Renal cortex interstitium (tissue), 11 donors: ENCODE measurements at regions not wholly inside any gene's neighbourhood (a gene's known extent, or its start where the extent isn't known, plus 50 kb on each side); places are given as distances from the start of the nearest gene placed in this dataset.

ENCODE experiments used
- DNase-seq, 11 donors: peaks; one replicate each; pipeline ENCODE4 v3.0.0-alpha.2; 2013; ENCODE audit warnings: low read depth in 9 of 11, low spot score in 4 of 11; ENCODE audit errors: extremely low read depth in 1 of 11

- DNase-seq, result no peak
Observed at GRCh38 chr6:139594333-139594965, 220.0 kb upstream of the CITED2 start.

DNA sequence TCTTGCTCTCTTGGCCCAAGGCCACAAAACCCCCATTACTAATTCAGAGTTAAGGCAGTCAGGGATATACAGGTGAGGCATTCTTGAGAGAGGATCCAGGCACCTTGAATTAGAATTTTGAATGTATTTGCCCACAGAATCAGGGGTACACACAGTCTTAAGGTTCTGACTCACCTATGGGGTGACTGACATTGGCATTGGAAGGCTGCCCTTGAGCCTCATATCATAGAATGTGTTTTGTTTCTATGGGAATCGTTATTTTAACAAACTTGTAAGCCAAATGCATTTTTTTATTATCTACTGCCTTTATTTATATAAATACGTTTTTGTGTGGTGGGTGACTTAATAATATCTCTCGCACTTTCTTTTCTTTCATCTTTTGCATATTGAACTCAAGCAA lies 218.6 kb upstream of the CITED2 start:
- no peak for DNase-seq

GRCh38 chr6:139592011-139592410 lies 217.6 kb upstream of the CITED2 start:
- no peak for DNase-seq

DNA sequence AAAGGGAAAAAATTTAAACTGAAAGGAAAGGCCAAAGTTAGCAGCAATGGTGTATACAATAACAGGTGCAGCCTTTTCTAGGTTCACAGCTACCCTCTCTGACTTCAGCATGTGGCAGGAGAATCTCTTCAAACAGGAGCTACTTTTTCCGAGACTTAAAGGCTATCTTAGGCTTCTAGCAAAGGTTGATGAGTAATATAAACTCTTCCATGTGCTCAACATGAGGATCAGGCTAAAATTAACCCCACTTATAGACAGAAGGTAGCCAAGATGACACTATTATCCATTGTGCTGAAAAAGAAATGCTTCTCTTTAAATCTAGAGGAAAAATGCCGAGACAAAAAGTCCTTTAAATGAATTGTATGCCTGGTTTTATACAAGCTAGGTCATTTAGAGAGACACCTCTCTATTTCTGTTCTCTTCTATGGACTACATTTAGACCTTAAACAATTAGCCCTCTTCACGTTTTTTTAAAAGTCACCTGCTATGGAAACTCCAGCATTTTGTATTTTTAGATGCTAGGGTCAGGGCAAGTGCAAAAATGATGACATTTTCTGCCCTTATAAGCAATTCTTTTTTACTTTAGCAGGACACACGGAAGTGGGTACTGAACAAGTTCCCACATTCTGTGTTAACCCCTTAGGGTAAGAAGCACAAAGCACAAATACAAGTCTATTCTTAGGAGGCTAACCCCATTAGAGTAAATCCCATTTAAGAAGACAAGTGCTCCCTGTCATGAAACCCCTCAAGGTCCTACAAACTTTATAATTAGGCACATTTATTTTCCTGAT lies 216.8 kb upstream of the CITED2 start:
- no peak for DNase-seq

DNA sequence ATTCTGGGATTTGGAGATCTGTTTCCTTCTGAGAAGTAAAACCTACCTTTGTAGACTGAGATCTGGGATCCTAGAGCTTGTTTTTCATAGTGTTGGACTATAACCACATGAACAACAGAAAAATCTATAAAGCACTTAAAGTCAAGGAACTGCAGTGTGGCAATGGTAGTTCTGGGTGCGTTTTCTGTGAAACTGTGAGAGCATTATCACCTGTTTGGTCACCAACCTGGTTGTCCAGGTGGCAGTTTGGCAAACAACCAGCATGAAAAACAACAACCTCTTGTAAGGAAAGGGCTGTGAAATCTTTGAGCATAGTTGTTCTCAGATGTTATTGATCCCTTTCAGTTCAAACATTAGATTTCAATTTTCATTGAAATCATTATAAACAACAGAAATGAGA lies 215.8 kb upstream of the CITED2 start:
- no peak for DNase-seq

DNA sequence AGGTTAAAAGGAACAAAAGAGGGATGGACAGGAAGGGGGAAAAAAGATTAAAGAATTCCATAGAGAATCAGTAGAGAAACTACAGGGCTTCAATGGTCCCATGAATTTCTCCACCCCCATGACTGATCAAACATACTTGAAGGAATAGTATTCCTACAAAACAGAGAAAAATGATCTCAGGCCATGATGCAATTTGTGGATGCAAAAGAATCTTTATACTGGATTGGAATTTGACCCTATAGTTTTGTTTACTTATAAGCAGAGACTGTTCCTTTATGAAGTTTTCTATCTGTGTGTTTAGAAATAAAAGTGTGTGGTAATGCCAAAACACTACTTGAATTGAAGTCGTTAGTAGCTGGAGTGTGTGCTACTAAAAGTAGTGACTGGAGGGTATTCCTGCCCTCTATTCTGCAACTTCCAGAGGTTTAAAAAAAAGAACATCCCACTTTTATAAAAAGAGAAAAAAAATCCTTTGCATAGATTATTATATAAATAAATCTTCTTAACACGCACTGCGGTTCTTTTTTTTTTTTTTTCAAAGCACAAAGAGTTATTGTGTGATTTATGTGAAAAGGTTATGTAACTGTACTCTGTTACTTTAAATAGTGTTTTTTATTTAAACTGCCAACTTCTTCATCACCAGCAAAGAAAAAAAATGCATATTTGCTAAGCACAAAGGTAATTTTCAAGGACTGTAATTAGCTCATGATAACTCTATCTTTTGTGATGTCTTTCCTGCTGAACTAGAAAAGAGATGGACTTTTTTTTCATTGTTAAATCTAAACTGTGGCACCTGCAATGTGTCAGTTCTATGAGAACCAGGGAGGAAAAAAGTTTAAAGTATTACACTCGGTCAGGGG lies 214.5 kb upstream of the CITED2 start:
- no peak for DNase-seq

- peak in 1 of 11 donors; percentile 62 for DNase-seq
Observed at GRCh38 chr6:139588076-139588639, 213.7 kb upstream of the CITED2 start.

GRCh38 chr6:139587469-139587868 lies 213.0 kb upstream of the CITED2 start:
- no peak for DNase-seq

GRCh38 chr6:139586273-139586672 lies 211.8 kb upstream of the CITED2 start:
- no peak for DNase-seq

GRCh38 chr6:139584599-139584998 lies 210.2 kb upstream of the CITED2 start:
- no peak for DNase-seq

- no peak for DNase-seq
Observed at GRCh38 chr6:139583420-139583819, 209.0 kb upstream of the CITED2 start.

DNA sequence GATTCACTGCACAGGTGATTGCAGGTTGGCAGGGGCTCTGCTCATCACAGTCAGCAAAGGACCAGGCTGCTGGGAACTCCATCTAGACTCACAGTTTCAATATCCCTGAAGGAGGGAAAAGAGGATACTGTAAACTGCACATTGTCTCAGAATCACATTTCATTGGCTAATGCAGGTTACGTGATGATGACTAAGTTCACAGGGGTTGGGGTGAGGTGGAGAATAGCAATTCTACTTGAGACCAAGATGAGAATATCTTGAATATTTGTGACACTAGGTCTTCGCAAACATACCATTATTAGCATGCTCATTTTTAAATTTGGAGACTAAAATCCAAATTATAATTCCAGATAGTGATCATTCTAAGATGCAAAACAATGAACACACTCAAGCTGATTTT lies 208.5 kb upstream of the CITED2 start:
- no peak for DNase-seq

GRCh38 chr6:139581485-139581865 lies 207.0 kb upstream of the CITED2 start:
- DNase-seq, result no peak

DNA sequence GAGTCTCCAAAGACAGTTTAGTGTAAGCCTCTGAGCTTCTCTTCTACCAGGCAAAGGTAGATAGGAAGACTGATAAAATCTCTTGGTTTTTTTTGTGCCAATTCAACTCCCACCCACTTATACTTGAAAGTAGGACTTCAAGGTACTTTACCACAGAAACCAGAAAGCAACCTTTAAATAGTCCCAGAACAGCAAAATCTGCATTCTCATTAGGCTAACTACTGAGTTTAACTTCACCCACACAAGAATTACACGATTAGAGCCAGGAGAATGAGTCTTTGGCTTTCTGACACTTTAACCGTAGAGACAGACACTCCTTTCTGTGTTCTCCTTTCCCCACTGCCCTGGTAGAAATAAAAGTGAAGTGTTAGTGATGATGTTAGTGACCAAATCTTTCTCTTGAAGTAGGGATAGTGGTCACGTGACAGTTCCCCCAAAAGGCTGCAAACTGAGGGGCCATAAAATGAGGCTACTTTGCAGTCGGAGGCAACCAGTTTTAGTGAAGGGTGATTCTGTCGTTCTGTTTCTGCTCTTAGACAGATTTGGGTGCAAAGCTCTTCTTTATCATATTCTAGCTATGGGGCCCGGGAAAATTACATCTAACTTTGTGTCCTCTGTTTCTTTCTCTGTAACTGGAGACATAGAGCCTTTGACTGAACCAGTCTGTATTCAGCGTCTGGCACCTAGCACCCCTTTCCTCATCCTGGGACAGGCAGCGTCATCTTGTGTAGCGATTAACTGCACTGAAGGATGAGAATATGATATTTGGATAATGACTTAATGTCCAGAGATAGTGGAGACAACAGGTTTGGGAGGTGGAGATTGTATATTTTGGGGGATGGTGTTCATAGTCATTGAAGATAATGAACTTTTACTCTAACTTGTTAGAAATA lies 206.4 kb upstream of the CITED2 start:
- no peak for DNase-seq

DNA sequence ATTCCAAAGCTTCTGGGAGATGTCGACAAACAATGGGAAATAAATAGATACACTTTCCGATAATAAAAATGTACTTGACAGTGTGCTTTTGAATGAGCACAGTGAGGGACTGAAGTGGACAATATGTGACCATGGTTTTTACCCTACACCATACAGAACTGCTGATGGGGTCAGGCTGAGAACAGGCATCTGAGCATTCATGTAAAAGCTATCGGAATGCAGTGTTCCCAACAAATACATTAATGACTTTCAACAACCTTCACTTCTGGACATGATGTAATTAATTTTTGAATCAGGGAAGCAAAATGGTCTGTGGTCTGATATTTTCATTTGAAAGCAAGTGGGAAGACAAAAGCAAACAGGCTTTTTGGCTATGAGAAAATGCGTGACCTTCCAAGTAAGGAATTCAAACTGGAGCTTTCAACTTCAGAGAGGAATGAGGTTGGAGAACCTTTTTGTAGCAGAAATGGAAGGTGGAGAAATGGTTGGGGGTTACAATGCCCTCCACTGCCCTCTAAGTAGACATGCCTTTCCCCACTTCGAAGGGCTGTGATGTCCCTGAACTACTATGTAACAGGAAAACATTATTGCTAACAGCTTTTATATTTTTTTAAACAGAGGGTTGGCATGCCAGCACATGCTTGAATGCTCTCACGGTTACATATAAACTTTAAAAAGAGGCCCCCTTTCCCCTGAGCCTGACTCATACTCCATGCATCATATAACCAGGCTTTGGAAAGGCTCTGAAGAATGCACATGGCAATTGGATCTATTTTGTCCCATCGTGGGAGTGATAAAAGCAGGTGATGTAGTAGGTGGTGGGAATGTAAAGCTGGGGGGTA lies 203.5 kb upstream of the CITED2 start:
- peak in 2 of 11 donors; percentile 74 to 80 for DNase-seq

DNA sequence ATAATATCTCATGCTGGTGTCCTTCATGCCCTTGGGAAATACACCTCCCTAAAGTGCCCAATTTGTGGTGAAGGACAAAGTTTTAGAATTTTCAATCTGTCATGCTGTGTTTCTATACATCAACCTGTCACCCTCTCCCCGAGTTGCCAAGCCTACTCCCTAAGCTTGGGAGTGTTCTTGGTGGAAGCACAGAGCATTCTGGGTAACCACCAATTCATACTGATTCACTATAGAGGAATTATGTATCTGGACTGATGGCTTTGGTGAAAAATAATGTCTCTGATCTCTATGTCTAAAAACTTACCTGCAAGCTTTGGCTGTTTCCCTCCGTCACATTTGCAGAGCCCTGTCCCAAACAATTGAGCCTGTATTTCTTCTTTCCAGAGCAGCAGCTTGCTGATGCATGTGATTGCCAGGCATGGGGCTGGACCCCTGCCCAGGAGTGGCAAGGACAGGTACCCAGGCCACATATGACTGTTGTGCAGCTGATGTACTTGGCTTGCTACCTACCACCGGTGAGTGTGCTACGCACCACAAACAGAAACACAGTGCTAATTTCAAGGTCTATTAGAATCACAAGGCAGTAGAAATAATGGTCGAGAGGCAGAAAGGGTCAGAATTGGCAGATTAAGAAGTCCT lies 202.8 kb upstream of the CITED2 start:
- no peak for DNase-seq

GRCh38 chr6:139572001-139572400 lies 197.6 kb upstream of the CITED2 start:
- no peak for DNase-seq
